ENCODE measurements at regions not wholly inside any gene's neighbourhood (a gene's known extent, or its start where the extent isn't known, plus 50 kb on each side); places are given as distances from the start of the nearest gene placed in this dataset.

DNA sequence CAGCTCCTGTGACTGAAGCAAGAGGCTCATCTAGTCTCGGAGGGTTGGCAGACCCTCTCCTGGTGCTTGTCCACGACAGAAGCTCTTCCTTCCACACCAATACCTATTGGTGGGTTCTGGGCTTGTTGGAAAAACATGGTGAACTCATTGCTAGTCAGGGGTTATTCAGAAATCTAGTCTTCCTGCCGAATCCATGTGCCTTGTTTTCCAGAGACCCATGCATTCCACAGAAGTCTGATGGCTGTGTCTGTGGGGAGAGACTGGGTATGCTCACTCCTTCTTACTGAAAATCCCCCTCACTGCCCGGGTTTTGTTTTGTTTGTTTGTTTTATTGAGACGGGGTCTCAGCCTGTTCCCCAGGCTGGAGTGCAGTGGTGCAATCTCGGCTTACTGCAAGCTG, 138.3 kb downstream of the DNAJB6 start:
- ATAC-seq = no peak
- TF ChIP-seq CSDC2 (CRISPR knock-in tag; IDR thresholded peaks at IDR 0.05) (no peak), OSR1 (CRISPR knock-in tag; IDR thresholded peaks at IDR 0.05) (no peak), PPARA (CRISPR knock-in tag; IDR thresholded peaks at IDR 0.05; ENCODE audit: borderline replicate concordance) (no peak), BACH2 (CRISPR knock-in tag; IDR thresholded peaks at IDR 0.05; ENCODE audit: borderline replicate concordance) (no peak), ZFP3 (CRISPR knock-in tag; IDR thresholded peaks at IDR 0.05) (no peak), GLIS3 (CRISPR knock-in tag; IDR thresholded peaks at IDR 0.05) (no peak), ZNF565 (CRISPR knock-in tag; conservative IDR thresholded peaks at IDR 0.05; ENCODE audit: low read depth) (no peak), SNAI2 (CRISPR knock-in tag; IDR thresholded peaks at IDR 0.05) (no peak), ZFP30 (CRISPR knock-in tag; IDR thresholded peaks at IDR 0.05) (no peak)
- TF ChIP-seq, protein P1, sequence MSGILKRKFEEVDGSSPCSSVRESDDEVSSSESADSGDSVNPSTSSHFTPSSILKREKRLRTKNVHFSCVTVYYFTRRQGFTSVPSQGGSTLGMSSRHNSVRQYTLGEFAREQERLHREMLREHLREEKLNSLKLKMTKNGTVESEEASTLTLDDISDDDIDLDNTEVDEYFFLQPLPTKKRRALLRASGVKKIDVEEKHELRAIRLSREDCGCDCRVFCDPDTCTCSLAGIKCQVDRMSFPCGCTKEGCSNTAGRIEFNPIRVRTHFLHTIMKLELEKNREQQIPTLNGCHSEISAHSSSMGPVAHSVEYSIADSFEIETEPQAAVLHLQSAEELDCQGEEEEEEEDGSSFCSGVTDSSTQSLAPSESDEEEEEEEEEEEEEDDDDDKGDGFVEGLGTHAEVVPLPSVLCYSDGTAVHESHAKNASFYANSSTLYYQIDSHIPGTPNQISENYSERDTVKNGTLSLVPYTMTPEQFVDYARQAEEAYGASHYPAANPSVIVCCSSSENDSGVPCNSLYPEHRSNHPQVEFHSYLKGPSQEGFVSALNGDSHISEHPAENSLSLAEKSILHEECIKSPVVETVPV (CRISPR knock-in tag; IDR thresholded peaks at IDR 0.05) = no peak
- TF ChIP-seq, protein P2, sequence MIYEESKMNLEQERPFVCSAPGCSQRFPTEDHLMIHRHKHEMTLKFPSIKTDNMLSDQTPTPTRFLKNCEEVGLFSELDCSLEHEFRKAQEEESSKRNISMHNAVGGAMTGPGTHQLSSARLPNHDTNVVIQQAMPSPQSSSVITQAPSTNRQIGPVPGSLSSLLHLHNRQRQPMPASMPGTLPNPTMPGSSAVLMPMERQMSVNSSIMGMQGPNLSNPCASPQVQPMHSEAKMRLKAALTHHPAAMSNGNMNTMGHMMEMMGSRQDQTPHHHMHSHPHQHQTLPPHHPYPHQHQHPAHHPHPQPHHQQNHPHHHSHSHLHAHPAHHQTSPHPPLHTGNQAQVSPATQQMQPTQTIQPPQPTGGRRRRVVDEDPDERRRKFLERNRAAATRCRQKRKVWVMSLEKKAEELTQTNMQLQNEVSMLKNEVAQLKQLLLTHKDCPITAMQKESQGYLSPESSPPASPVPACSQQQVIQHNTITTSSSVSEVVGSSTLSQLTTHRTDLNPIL (CRISPR knock-in tag; IDR thresholded peaks at IDR 0.05; ENCODE audit: low read depth) = no peak

DNA sequence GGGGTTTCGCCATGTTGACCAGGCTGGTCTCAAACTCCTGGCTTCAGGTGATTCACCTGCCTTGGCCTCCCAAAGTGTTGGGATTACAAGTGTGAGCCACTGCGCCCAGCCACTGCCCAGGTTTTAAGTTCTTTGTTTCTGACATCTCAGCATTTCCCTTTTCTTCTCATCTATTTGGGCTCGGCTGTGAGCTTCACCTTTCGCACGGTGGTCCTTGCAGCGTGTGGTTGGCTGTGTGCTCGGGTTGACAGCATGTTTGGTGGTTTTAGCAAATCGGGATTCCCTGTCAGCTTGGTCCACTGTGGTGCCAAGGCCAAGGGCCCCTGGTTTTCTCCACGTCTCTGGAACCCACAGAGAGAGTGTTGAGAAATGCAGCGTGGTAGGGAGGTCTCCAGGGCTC, 138.8 kb downstream of the DNAJB6 start:
- no peak for TF ChIP-seq ZFP3 (CRISPR knock-in tag; IDR thresholded peaks at IDR 0.05)
- no peak for TF ChIP-seq OSR1 (CRISPR knock-in tag; IDR thresholded peaks at IDR 0.05)
- no peak for TF ChIP-seq GLIS3 (CRISPR knock-in tag; IDR thresholded peaks at IDR 0.05)
- no peak for TF ChIP-seq CSDC2 (CRISPR knock-in tag; IDR thresholded peaks at IDR 0.05)
- TF ChIP-seq, protein P2 (CRISPR knock-in tag; IDR thresholded peaks at IDR 0.05; ENCODE audit: low read depth) = no peak
- no peak for TF ChIP-seq TOX (CRISPR knock-in tag; IDR thresholded peaks at IDR 0.05; ENCODE audit: borderline replicate concordance)
- ATAC-seq = no peak

DNA sequence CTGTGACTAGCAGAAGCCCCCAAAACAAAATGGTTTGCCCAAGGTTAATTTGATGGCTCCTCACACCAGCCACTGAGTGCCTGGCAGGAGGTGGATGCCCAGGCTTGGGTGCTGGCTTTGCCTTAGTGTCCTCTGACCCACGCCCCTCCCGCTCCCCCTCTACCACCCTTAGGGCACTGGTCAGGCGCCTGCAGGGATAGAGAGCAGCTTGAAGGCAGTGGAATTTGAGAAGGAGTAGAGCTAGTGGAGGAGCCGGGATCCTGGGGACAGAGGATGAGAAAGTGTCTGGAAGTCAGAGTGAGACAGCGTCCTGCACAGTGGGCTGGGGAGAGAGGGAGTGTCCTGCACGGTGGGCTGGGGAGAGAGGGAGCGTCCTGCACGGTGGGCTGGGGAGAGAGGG, 139.4 kb downstream of the DNAJB6 start:
- TF ChIP-seq CSDC2 (CRISPR knock-in tag; IDR thresholded peaks at IDR 0.05) (no peak), ZNF8 (CRISPR knock-in tag; IDR thresholded peaks at IDR 0.05) (no peak), ISL1 (CRISPR knock-in tag; IDR thresholded peaks at IDR 0.05) (no peak), OSR1 (CRISPR knock-in tag; IDR thresholded peaks at IDR 0.05) (no peak), ESRRG (CRISPR knock-in tag; IDR thresholded peaks at IDR 0.05) (no peak), ZFP3 (CRISPR knock-in tag; IDR thresholded peaks at IDR 0.05) (no peak), TCF4 (CRISPR knock-in tag; IDR thresholded peaks at IDR 0.05; ENCODE audit: borderline replicate concordance) (no peak), ZNF565 (CRISPR knock-in tag; conservative IDR thresholded peaks at IDR 0.05; ENCODE audit: low read depth) (no peak), RARB (CRISPR knock-in tag; IDR thresholded peaks at IDR 0.05) (no peak), ZC3H10 (CRISPR knock-in tag; IDR thresholded peaks at IDR 0.05) (no peak), ZFP30 (CRISPR knock-in tag; IDR thresholded peaks at IDR 0.05) (no peak), PPARA (CRISPR knock-in tag; IDR thresholded peaks at IDR 0.05; ENCODE audit: borderline replicate concordance) (no peak), ZNF70 (CRISPR knock-in tag; IDR thresholded peaks at IDR 0.05) (no peak), SNAI2 (CRISPR knock-in tag; IDR thresholded peaks at IDR 0.05) (no peak)
- TF ChIP-seq, protein P3, sequence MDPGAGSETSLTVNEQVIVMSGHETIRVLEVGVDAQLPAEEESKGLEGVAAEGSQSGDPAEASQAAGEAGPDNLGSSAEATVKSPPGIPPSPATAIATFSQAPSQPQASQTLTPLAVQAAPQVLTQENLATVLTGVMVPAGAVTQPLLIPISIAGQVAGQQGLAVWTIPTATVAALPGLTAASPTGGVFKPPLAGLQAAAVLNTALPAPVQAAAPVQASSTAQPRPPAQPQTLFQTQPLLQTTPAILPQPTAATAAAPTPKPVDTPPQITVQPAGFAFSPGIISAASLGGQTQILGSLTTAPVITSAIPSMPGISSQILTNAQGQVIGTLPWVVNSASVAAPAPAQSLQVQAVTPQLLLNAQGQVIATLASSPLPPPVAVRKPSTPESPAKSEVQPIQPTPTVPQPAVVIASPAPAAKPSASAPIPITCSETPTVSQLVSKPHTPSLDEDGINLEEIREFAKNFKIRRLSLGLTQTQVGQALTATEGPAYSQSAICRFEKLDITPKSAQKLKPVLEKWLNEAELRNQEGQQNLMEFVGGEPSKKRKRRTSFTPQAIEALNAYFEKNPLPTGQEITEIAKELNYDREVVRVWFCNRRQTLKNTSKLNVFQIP (CRISPR knock-in tag; IDR thresholded peaks at IDR 0.05; ENCODE audit: borderline replicate concordance, low read depth) = no peak
- TF ChIP-seq, protein P4, sequence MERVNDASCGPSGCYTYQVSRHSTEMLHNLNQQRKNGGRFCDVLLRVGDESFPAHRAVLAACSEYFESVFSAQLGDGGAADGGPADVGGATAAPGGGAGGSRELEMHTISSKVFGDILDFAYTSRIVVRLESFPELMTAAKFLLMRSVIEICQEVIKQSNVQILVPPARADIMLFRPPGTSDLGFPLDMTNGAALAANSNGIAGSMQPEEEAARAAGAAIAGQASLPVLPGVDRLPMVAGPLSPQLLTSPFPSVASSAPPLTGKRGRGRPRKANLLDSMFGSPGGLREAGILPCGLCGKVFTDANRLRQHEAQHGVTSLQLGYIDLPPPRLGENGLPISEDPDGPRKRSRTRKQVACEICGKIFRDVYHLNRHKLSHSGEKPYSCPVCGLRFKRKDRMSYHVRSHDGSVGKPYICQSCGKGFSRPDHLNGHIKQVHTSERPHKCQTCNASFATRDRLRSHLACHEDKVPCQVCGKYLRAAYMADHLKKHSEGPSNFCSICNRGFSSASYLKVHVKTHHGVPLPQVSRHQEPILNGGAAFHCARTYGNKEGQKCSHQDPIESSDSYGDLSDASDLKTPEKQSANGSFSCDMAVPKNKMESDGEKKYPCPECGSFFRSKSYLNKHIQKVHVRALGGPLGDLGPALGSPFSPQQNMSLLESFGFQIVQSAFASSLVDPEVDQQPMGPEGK (CRISPR knock-in tag; IDR thresholded peaks at IDR 0.05; ENCODE audit: borderline replicate concordance) = no peak
- TF ChIP-seq, protein P2 (CRISPR knock-in tag; IDR thresholded peaks at IDR 0.05; ENCODE audit: low read depth) = no peak
- no peak for ATAC-seq
